Fibroblast of lung (primary cell): ENCODE measurements at regions not wholly inside any gene's neighbourhood (a gene's known extent, or its start where the extent isn't known, plus 50 kb on each side); places are given as distances from the start of the nearest gene placed in this dataset.

Experiments used
- EZH2 ChIP-seq: IDR thresholded peaks from 2 replicates; pipeline ENCODE4 v1.5.1; 2012; ENCODE audit warnings: low read length, control low read depth, mild to moderate bottlenecking; ENCODE audit errors: missing control alignments
- TF ChIP-seq, protein P1 (sequence below), 2 donors: IDR thresholded peaks in 1 of 2; conservative IDR thresholded peaks in 1 of 2; 1 replicate in 1 of 2; 2 replicates in 1 of 2; pipeline ENCODE4 v1.5.1; 2011 to 2012; ENCODE audit warnings: low read length in 2 of 2, control low read depth in 1 of 2, inconsistent platforms in 1 of 2, low read depth in 1 of 2, mild to moderate bottlenecking in 1 of 2

DNA sequence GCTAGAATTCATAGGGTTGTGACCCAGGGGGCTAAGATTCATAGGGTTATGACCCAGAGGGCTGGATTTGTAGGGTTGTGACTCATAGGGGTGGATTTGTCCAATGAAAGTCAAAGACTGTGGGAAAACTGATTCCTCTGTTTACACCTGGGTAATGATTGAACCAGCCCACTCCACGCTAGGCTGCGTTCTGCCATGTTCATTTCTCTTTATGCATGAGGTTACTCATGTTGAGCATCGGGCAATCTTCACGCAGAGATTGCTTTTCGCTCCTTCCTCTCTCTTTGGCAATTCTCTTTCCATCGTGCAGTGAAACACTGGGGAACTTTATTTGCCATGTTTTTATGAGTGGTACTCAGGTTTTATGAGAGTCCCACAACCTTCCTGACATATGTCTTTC, 127.8 kb downstream of the CRLF2 start:
- TF ChIP-seq EZH2, result no peak
- TF ChIP-seq, protein P1, sequence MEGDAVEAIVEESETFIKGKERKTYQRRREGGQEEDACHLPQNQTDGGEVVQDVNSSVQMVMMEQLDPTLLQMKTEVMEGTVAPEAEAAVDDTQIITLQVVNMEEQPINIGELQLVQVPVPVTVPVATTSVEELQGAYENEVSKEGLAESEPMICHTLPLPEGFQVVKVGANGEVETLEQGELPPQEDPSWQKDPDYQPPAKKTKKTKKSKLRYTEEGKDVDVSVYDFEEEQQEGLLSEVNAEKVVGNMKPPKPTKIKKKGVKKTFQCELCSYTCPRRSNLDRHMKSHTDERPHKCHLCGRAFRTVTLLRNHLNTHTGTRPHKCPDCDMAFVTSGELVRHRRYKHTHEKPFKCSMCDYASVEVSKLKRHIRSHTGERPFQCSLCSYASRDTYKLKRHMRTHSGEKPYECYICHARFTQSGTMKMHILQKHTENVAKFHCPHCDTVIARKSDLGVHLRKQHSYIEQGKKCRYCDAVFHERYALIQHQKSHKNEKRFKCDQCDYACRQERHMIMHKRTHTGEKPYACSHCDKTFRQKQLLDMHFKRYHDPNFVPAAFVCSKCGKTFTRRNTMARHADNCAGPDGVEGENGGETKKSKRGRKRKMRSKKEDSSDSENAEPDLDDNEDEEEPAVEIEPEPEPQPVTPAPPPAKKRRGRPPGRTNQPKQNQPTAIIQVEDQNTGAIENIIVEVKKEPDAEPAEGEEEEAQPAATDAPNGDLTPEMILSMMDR (conservative IDR thresholded peaks at IDR 0.05 in 1 of 2, IDR thresholded peaks at IDR 0.05 in 1 of 2; ENCODE audit: low read depth in 1 of 2, low read length in 2 of 2), result no peak
